SU-DHL-6 (cell line): ENCODE measurements at regions not wholly inside any gene's neighbourhood (a gene's known extent, or its start where the extent isn't known, plus 50 kb on each side); places are given as distances from the start of the nearest gene placed in this dataset.

Experiments used
- EZH2phosphoT487 ChIP-seq: fragments of 200-600 bp; sonication (generic), shearing (Covaris generic); conservative IDR thresholded peaks from 2 replicates; pipeline ENCODE4 v1.6.1; 2018; ENCODE audit warnings: mild to moderate bottlenecking, antibody characterized with exemption, low read length, moderate library complexity, mixed read lengths
- TF ChIP-seq, protein P1 (sequence below): fragments of 200-600 bp; sonication (generic); IDR thresholded peaks from one replicate; pipeline ENCODE4 v1.5.1; 2017; ENCODE audit warnings: antibody characterized with exemption, mild to moderate bottlenecking, low read length, moderate library complexity; ENCODE audit not compliant: insufficient read depth, poor library complexity, severe bottlenecking

DNA sequence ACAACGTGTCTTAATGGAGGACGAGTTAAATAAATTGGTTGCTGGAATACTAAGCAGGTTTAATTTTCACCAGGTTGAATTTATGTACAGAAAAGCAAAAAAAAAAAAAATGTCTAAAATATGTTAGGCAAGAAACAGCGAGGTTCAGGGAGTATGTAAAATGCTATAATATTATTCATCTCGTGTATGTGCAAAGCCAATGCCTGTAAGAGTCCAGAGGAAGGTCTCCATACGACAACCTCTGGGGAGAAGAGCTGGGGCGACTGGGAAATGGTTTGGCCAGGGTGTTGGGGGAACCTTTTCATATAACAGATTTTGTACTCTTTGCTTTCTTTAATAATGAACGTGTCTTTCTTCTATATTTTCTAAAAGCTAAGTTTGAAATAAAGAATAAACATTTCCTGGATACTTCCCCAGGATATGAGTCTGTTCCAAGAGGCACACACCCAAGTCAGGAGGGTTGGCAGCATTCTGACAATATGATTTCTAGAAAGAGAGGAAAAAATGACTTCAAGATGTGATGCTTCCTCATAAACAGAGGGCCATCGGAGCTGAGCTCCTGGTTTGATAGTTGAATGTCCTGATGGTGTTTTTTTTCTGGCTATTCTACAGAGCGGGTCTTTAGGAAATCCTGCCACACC is 208.6 kb upstream of the MGMT start:
- TF ChIP-seq, protein P1, sequence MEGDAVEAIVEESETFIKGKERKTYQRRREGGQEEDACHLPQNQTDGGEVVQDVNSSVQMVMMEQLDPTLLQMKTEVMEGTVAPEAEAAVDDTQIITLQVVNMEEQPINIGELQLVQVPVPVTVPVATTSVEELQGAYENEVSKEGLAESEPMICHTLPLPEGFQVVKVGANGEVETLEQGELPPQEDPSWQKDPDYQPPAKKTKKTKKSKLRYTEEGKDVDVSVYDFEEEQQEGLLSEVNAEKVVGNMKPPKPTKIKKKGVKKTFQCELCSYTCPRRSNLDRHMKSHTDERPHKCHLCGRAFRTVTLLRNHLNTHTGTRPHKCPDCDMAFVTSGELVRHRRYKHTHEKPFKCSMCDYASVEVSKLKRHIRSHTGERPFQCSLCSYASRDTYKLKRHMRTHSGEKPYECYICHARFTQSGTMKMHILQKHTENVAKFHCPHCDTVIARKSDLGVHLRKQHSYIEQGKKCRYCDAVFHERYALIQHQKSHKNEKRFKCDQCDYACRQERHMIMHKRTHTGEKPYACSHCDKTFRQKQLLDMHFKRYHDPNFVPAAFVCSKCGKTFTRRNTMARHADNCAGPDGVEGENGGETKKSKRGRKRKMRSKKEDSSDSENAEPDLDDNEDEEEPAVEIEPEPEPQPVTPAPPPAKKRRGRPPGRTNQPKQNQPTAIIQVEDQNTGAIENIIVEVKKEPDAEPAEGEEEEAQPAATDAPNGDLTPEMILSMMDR = no peak
- TF ChIP-seq EZH2phosphoT487 = no peak
